ENCODE measurements at regions not wholly inside any gene's neighbourhood (a gene's known extent, or its start where the extent isn't known, plus 50 kb on each side); places are given as distances from the start of the nearest gene placed in this dataset.

- no peak overlapping the region for H3K4me3 ChIP-seq (replicated peaks; ENCODE audit: insufficient read depth, low read length)
- no peak for TF ChIP-seq GABPA (IDR thresholded peaks at IDR 0.05; ENCODE audit: low read depth)
- no peak for TF ChIP-seq SPI1 (IDR thresholded peaks at IDR 0.05; ENCODE audit: borderline replicate concordance, low read depth)
- TF ChIP-seq REST (IDR thresholded peaks at IDR 0.05; ENCODE audit: insufficient replicate concordance, low read depth): no peak
- TF ChIP-seq, protein P1, sequence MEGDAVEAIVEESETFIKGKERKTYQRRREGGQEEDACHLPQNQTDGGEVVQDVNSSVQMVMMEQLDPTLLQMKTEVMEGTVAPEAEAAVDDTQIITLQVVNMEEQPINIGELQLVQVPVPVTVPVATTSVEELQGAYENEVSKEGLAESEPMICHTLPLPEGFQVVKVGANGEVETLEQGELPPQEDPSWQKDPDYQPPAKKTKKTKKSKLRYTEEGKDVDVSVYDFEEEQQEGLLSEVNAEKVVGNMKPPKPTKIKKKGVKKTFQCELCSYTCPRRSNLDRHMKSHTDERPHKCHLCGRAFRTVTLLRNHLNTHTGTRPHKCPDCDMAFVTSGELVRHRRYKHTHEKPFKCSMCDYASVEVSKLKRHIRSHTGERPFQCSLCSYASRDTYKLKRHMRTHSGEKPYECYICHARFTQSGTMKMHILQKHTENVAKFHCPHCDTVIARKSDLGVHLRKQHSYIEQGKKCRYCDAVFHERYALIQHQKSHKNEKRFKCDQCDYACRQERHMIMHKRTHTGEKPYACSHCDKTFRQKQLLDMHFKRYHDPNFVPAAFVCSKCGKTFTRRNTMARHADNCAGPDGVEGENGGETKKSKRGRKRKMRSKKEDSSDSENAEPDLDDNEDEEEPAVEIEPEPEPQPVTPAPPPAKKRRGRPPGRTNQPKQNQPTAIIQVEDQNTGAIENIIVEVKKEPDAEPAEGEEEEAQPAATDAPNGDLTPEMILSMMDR (IDR thresholded peaks at IDR 0.05; ENCODE audit: insufficient read depth, low read length): no peak
- TF ChIP-seq POLR2AphosphoS5 (IDR thresholded peaks at IDR 0.05; ENCODE audit: low read depth): no peak
- no peaks in the 10 kb centered on the region for H3K27me3 ChIP-seq (ENCODE audit: insufficient read depth, poor library complexity, severe bottlenecking)
- DNase-seq (ENCODE audit: low read depth in 1 of 2, low spot score in 1 of 2): no peak
- no peak overlapping the region for H3K27ac ChIP-seq (replicated peaks)
Measured at GRCh38 chr6:81204731-81205130, 547.8 kb downstream of the TENT5A start.

- Histone ChIP-seq H3K27ac (replicated peaks) (no peak overlapping the region), H3K4me3 (replicated peaks; ENCODE audit: insufficient read depth, low read length) (no peak overlapping the region), H3K27me3 (ENCODE audit: insufficient read depth, poor library complexity, severe bottlenecking) (no peaks in the 10 kb centered on the region)
- DNase-seq (ENCODE audit: low read depth in 1 of 2, low spot score in 1 of 2): no peak
- TF ChIP-seq REST (IDR thresholded peaks at IDR 0.05; ENCODE audit: insufficient replicate concordance, low read depth): no peak
- no peak for TF ChIP-seq POLR2AphosphoS5 (IDR thresholded peaks at IDR 0.05; ENCODE audit: low read depth)
- TF ChIP-seq SPI1 (IDR thresholded peaks at IDR 0.05; ENCODE audit: borderline replicate concordance, low read depth): no peak
- TF ChIP-seq, protein P1 (IDR thresholded peaks at IDR 0.05; ENCODE audit: insufficient read depth, low read length): no peak
- TF ChIP-seq GABPA (IDR thresholded peaks at IDR 0.05; ENCODE audit: low read depth): no peak
Measured at GRCh38 chr6:81194374-81194773, 558.1 kb downstream of the TENT5A start.

DNA sequence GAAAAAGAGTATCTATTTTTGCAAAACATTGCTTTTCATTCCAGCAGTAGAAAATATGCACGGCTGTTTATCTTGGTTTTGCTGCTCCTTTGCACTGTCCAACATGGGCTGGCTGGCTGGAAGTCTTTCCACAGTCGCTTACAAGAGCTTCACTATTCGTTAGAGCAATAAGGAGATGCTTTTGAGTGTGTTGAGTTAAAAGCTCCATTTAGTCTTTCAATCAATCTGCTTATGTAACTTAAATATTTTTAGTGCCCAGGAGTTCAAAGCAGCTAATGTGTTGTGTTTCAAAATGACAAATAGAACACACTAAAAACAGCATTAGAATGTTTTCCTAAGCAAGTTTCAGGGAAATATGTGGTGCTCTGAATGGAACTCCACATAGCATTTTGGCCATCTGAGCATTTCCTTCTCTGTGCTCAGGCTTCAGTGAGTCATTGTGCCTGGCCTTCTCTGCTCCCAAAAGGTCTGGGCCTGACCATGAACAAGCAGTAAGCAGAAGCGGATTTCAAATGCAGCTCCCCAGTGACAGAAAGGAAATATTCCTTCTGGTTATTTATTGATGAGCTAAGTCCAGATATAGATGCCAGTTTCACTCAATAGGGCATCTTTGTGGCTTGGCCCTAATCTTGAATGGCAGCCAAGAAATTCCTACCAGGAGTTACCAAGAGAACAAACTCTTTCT is 580.3 kb downstream of the TENT5A start:
- TF ChIP-seq POLR2AphosphoS5 (IDR thresholded peaks at IDR 0.05; ENCODE audit: low read depth): no peak
- no peak for TF ChIP-seq GABPA (IDR thresholded peaks at IDR 0.05; ENCODE audit: low read depth)
- TF ChIP-seq, protein P1 (IDR thresholded peaks at IDR 0.05; ENCODE audit: insufficient read depth, low read length): no peak
- no peak for TF ChIP-seq REST (IDR thresholded peaks at IDR 0.05; ENCODE audit: insufficient replicate concordance, low read depth)
- no peak for TF ChIP-seq SPI1 (IDR thresholded peaks at IDR 0.05; ENCODE audit: borderline replicate concordance, low read depth)
- Histone ChIP-seq H3K27ac (replicated peaks) (no peak overlapping the region), H3K4me3 (replicated peaks; ENCODE audit: insufficient read depth, low read length) (no peak overlapping the region), H3K27me3 (ENCODE audit: insufficient read depth, poor library complexity, severe bottlenecking) (no peaks in the 10 kb centered on the region)
- no peak for DNase-seq (ENCODE audit: low read depth in 1 of 2, low spot score in 1 of 2)

All from HL-60 (cell line).